ENCODE measurements at regions not wholly inside any gene's neighbourhood (a gene's known extent, or its start where the extent isn't known, plus 50 kb on each side); places are given as distances from the start of the nearest gene placed in this dataset.

DNA sequence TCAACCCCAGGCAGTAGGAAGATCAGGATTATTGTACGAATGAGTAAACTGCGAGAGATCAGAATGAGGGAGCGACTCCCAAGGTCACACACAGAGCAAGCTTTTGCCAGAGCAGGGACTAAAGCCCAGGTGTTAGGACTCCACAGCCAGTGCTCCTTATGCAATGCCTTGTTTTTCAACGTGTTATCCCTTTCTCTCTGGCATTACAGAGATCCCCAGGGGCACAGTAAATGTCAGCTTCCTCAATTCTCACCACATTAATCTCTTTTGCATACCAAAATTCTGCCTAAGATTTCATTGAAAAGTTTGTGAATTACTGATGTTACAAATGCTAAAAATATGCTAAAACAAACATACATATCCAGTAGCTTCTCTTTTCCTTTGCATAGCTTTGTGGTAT, 68.1 kb upstream of the CES5A start:
- H3K27me3 ChIP-seq (ENCODE audit: control insufficient read depth in 1 of 2, insufficient read depth in 2 of 2, low read length in 2 of 2), result peaks cover 11 to 12% of the 10 kb centered on the region in 2 experiments
- TF ChIP-seq, protein P1, sequence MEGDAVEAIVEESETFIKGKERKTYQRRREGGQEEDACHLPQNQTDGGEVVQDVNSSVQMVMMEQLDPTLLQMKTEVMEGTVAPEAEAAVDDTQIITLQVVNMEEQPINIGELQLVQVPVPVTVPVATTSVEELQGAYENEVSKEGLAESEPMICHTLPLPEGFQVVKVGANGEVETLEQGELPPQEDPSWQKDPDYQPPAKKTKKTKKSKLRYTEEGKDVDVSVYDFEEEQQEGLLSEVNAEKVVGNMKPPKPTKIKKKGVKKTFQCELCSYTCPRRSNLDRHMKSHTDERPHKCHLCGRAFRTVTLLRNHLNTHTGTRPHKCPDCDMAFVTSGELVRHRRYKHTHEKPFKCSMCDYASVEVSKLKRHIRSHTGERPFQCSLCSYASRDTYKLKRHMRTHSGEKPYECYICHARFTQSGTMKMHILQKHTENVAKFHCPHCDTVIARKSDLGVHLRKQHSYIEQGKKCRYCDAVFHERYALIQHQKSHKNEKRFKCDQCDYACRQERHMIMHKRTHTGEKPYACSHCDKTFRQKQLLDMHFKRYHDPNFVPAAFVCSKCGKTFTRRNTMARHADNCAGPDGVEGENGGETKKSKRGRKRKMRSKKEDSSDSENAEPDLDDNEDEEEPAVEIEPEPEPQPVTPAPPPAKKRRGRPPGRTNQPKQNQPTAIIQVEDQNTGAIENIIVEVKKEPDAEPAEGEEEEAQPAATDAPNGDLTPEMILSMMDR (IDR thresholded peaks at IDR 0.05), result no peak
- H3K9me3 ChIP-seq (ENCODE audit: control insufficient read depth in 1 of 2, insufficient read depth in 1 of 2, low read length in 2 of 2), result no peaks in the 10 kb centered on the region
- DNase-seq (no peak), ATAC-seq (ENCODE audit: poor library complexity) (no peak)
- POLR2A ChIA-PET, result interaction anchor here (0.5 kb wide), 1 partner anchor 375 kb away, joined by 3 read pairs; no protein-coding TSS in a partner anchor
- CTCF ChIA-PET, result interaction anchor here (4.6 kb wide), 1 partner anchor 375 kb away, joined by 29 read pairs; no protein-coding TSS in a partner anchor
- Mint-ChIP-seq H3K4me3 (no peak overlapping the region), H3K36me3 (ENCODE audit: low read depth) (no peaks in the 10 kb centered on the region), H3K27me3 (peaks cover 67% of the 10 kb centered on the region), H3K9me3 (peaks cover 3% of the 10 kb centered on the region), H3K4me1 (ENCODE audit: low read depth) (no peaks in the 10 kb centered on the region), H3K27ac (no peak overlapping the region)
- no peak overlapping the region for H3K27ac ChIP-seq (ENCODE audit: low read depth in 1 of 2, low read length in 2 of 2)
- intact Hi-C loops (cut with DNase I, micrococcal nuclease), result loop anchor here (10.0 kb wide), 2 partner anchors 632 to 762 kb away; no protein-coding TSS in a partner anchor
- no peaks in the 10 kb centered on the region for H3K4me1 ChIP-seq (ENCODE audit: insufficient read depth, low read length)
- H3K36me3 ChIP-seq (ENCODE audit: insufficient read depth, low read length), result no peaks in the 10 kb centered on the region
- no peak overlapping the region for H3K4me3 ChIP-seq (ENCODE audit: low read length)

DNA sequence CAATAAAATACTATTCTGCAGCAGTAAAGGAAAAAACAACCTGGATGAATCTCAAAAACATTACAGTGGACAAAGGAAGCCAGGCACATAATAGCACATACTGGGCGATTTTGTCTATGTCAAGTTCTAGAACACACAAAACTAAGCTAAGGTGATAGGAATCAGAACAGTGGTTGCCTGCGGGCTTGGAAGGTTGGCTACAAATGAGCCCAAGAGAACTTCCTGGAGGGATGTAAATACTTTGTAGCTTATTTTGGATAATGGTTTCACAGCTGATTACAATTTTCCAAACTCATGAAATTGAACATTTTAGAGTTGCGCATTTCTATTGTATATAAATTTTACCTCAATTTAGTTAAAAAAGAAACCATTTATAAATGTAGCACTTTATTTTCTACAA, 67.6 kb upstream of the CES5A start:
- intact Hi-C loops (cut with DNase I, micrococcal nuclease), result loop anchor here (10.0 kb wide), 2 partner anchors 632 to 762 kb away; no protein-coding TSS in a partner anchor
- no peak for DNase-seq
- Histone ChIP-seq H3K27me3 (ENCODE audit: control insufficient read depth in 1 of 2, insufficient read depth in 2 of 2, low read length in 2 of 2) (peaks cover 10 to 14% of the 10 kb centered on the region in 2 experiments), H3K4me3 (ENCODE audit: low read length) (no peak overlapping the region), H3K9me3 (ENCODE audit: control insufficient read depth in 1 of 2, insufficient read depth in 1 of 2, low read length in 2 of 2) (no peaks in the 10 kb centered on the region), H3K36me3 (ENCODE audit: insufficient read depth, low read length) (no peaks in the 10 kb centered on the region), H3K27ac (ENCODE audit: low read depth in 1 of 2, low read length in 2 of 2) (no peak overlapping the region), H3K4me1 (ENCODE audit: insufficient read depth, low read length) (no peaks in the 10 kb centered on the region)
- H3K27me3 Mint-ChIP-seq, result peaks cover 67% of the 10 kb centered on the region
- CTCF ChIA-PET, result interaction anchor here (4.6 kb wide), 1 partner anchor 376 kb away, joined by 29 read pairs; no protein-coding TSS in a partner anchor
- no peaks in the 10 kb centered on the region for H3K4me1 Mint-ChIP-seq (ENCODE audit: low read depth)
- POLR2A ChIA-PET, result interaction anchor here (0.5 kb wide), 1 partner anchor 375 kb away, joined by 3 read pairs; no protein-coding TSS in a partner anchor
- H3K9me3 Mint-ChIP-seq, result peaks cover 3% of the 10 kb centered on the region
- TF ChIP-seq, protein P1 (IDR thresholded peaks at IDR 0.05), result no peak
- H3K36me3 Mint-ChIP-seq (ENCODE audit: low read depth), result no peaks in the 10 kb centered on the region
- H3K27ac Mint-ChIP-seq, result no peak overlapping the region
- no peak for ATAC-seq (ENCODE audit: poor library complexity)
- H3K4me3 Mint-ChIP-seq, result no peak overlapping the region

DNA sequence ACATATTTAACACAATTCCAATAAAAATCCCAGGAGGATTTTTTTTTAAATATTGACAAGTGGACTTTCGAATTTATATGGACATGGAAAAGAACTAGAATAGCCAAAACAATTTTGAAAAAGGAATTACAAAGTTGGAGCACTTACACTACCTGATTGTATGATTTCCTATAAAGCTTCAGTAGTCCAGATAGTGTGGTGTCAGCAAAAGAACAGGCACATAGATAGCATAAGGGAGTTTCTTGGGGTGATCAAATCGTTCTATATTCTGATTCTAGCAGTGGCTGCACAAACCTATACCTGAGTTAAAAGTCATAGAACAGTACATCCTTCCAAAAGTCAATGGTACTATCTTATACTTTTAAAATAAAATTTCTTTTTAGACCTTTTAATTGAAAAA, 66.4 kb upstream of the CES5A start:
- Mint-ChIP-seq H3K36me3 (ENCODE audit: low read depth) (no peaks in the 10 kb centered on the region), H3K27ac (no peak overlapping the region), H3K9me3 (peaks cover 3% of the 10 kb centered on the region), H3K4me3 (no peak overlapping the region), H3K27me3 (peaks cover 67% of the 10 kb centered on the region), H3K4me1 (ENCODE audit: low read depth) (no peaks in the 10 kb centered on the region)
- no peak for ATAC-seq (ENCODE audit: poor library complexity)
- ChIA-PET CTCF (no interaction called here), POLR2A (no interaction called here)
- H3K9me3 ChIP-seq (ENCODE audit: control insufficient read depth in 1 of 2, insufficient read depth in 1 of 2, low read length in 2 of 2), result no peaks in the 10 kb centered on the region
- H3K4me3 ChIP-seq (ENCODE audit: low read length), result no peak overlapping the region
- no peaks in the 10 kb centered on the region for H3K36me3 ChIP-seq (ENCODE audit: insufficient read depth, low read length)
- intact Hi-C loops (cut with DNase I, micrococcal nuclease), result loop anchor here (10.0 kb wide), 2 partner anchors 633 to 763 kb away; no protein-coding TSS in a partner anchor
- no peak for DNase-seq
- peaks cover 10 to 18% of the 10 kb centered on the region in 2 experiments for H3K27me3 ChIP-seq (ENCODE audit: control insufficient read depth in 1 of 2, insufficient read depth in 2 of 2, low read length in 2 of 2)
- no peak overlapping the region for H3K27ac ChIP-seq (ENCODE audit: low read depth in 1 of 2, low read length in 2 of 2)
- H3K4me1 ChIP-seq (ENCODE audit: insufficient read depth, low read length), result no peaks in the 10 kb centered on the region
- TF ChIP-seq, protein P1 (IDR thresholded peaks at IDR 0.05), result no peak

Data from CD4-positive, alpha-beta T cell (primary cell).